Stimulated activated CD8-positive, alpha-beta memory T cell treated with anti-CD3 and anti-CD28 coated beads, Interleukin-7, amount 100 ng/mL, for 24 hours (primary cell): ENCODE measurements at regions not wholly inside any gene's neighbourhood (a gene's known extent, or its start where the extent isn't known, plus 50 kb on each side); places are given as distances from the start of the nearest gene placed in this dataset.

Experiments used
- DNase-seq: peaks from one replicate; pipeline ENCODE4 v3.0.0-alpha.2; 2020; ENCODE audit warnings: low read depth

GRCh38 chr3:176430244-176431037 lies 766.8 kb downstream of the TBL1XR1 start:
- no peak for DNase-seq

GRCh38 chr3:176428552-176428951 lies 768.7 kb downstream of the TBL1XR1 start:
- DNase-seq: no peak

- no peak for DNase-seq
Observed at GRCh38 chr3:176426371-176426770, 770.9 kb downstream of the TBL1XR1 start.

GRCh38 chr3:176416870-176417269 lies 780.4 kb downstream of the TBL1XR1 start:
- DNase-seq: no peak

- no peak for DNase-seq
Observed at GRCh38 chr3:176415661-176416295, 781.5 kb downstream of the TBL1XR1 start.

GRCh38 chr3:176412771-176413170 lies 784.5 kb downstream of the TBL1XR1 start:
- no peak for DNase-seq

- no peak for DNase-seq
Observed at GRCh38 chr3:176403531-176403930, 793.8 kb downstream of the TBL1XR1 start.

- no peak for DNase-seq
Observed at GRCh38 chr3:176401211-176401610, 796.1 kb downstream of the TBL1XR1 start.

GRCh38 chr3:176399193-176399592 lies 798.1 kb downstream of the TBL1XR1 start:
- DNase-seq: no peak

GRCh38 chr3:176395240-176395639 lies 802.0 kb downstream of the TBL1XR1 start:
- no peak for DNase-seq

- no peak for DNase-seq
Observed at GRCh38 chr3:176378789-176379188, 818.5 kb downstream of the TBL1XR1 start.

- no peak for DNase-seq
Observed at GRCh38 chr3:176376531-176376930, 820.8 kb downstream of the TBL1XR1 start.

GRCh38 chr3:176375519-176375918 lies 821.8 kb downstream of the TBL1XR1 start:
- DNase-seq: no peak

- no peak for DNase-seq
Observed at GRCh38 chr3:176362191-176362731, 835.0 kb downstream of the TBL1XR1 start.

GRCh38 chr3:176359211-176359610 lies 838.1 kb downstream of the TBL1XR1 start:
- DNase-seq: no peak

GRCh38 chr3:176357891-176358290 lies 839.4 kb downstream of the TBL1XR1 start:
- no peak for DNase-seq

- no peak for DNase-seq
Observed at GRCh38 chr3:176354843-176355242, 842.4 kb downstream of the TBL1XR1 start.

GRCh38 chr3:176352716-176353334 lies 844.5 kb downstream of the TBL1XR1 start:
- no peak for DNase-seq

- no peak for DNase-seq
Observed at GRCh38 chr3:176351408-176351807, 845.9 kb downstream of the TBL1XR1 start.

GRCh38 chr3:176349706-176350105 lies 847.6 kb downstream of the TBL1XR1 start:
- DNase-seq: no peak

GRCh38 chr3:176347424-176348146 lies 849.7 kb downstream of the TBL1XR1 start:
- no peak for DNase-seq

GRCh38 chr3:176341963-176342362 lies 855.3 kb downstream of the TBL1XR1 start:
- no peak for DNase-seq
